Osteoblast (primary cell): ENCODE measurements at regions not wholly inside any gene's neighbourhood (a gene's known extent, or its start where the extent isn't known, plus 50 kb on each side); places are given as distances from the start of the nearest gene placed in this dataset.

Source experiments
- DNase-seq: peaks from one replicate; pipeline ENCODE4 v3.0.0; 2011; ENCODE audit warnings: low spot score, mixed read lengths; ENCODE audit not compliant: insufficient read length; ENCODE audit errors: missing footprints
- H2AFZ ChIP-seq: 2 replicates; pipeline ENCODE4 v1.6.0; 2011; ENCODE audit warnings: mild to moderate bottlenecking, low read length
- H3K27ac ChIP-seq: 2 replicates; pipeline ENCODE4 v1.5.1; 2011; ENCODE audit warnings: mild to moderate bottlenecking, low read depth, low read length, moderate library complexity
- H3K27me3 ChIP-seq: 2 replicates; pipeline ENCODE4 v1.6.0; 2012; ENCODE audit warnings: mild to moderate bottlenecking, control low read depth, inconsistent platforms, low read length, moderate library complexity; ENCODE audit not compliant: insufficient read depth
- H3K36me3 ChIP-seq: 2 replicates; pipeline ENCODE4 v1.5.1; 2011; ENCODE audit warnings: mild to moderate bottlenecking, low read length, control low read depth, moderate library complexity; ENCODE audit not compliant: insufficient read depth
- H3K4me1 ChIP-seq: 2 replicates; pipeline ENCODE4 v1.5.1; 2011; ENCODE audit warnings: mild to moderate bottlenecking, low read length, control low read depth, moderate library complexity; ENCODE audit not compliant: insufficient read depth
- H3K4me2 ChIP-seq: 2 replicates; pipeline ENCODE4 v1.6.0; 2011; ENCODE audit warnings: mild to moderate bottlenecking, low read length; ENCODE audit not compliant: insufficient read depth
- H3K4me3 ChIP-seq: fragments of 200-600 bp; sonication (generic); 3 replicates; pipeline ENCODE4 v1.5.1; 2012; ENCODE audit warnings: mild to moderate bottlenecking, low read length, inconsistent platforms; ENCODE audit not compliant: insufficient read depth
- H3K79me2 ChIP-seq: 2 replicates; pipeline ENCODE4 v1.6.0; 2012; ENCODE audit warnings: mild to moderate bottlenecking, low read length, control low read depth, inconsistent platforms; ENCODE audit not compliant: insufficient read depth
- H3K9me3 ChIP-seq: 2 replicates; pipeline ENCODE4 v1.5.1; 2011; ENCODE audit warnings: low read depth, low read length, control low read depth
- H4K20me1 ChIP-seq: 2 replicates; pipeline ENCODE4 v1.6.0; 2012; ENCODE audit warnings: mild to moderate bottlenecking, low read length, control low read depth; ENCODE audit not compliant: insufficient read depth
- CTCF ChIP-seq: IDR thresholded peaks from 2 replicates; pipeline ENCODE4 v1.5.1; 2011; ENCODE audit warnings: mild to moderate bottlenecking, low read depth, low read length, moderate library complexity; ENCODE audit errors: extremely low read depth

- no peaks in the 10 kb centered on the region for H3K36me3 ChIP-seq
- DNase-seq = peak; percentile 90
- peak overlapping the region; percentile 16 for H3K4me3 ChIP-seq
- peak overlapping the region; percentile 60 for H3K4me2 ChIP-seq
- peaks cover 17% of the 10 kb centered on the region for H3K4me1 ChIP-seq
- H3K27me3 ChIP-seq = no peaks in the 10 kb centered on the region
- H3K27ac ChIP-seq = peak overlapping the region; percentile 82
- H3K79me2 ChIP-seq = no peaks in the 10 kb centered on the region
- H4K20me1 ChIP-seq = no peaks in the 10 kb centered on the region
- H3K9me3 ChIP-seq = no peaks in the 10 kb centered on the region
- no peak for TF ChIP-seq CTCF
- peak overlapping the region; percentile 49 for H2AFZ ChIP-seq
Measured at GRCh38 chr9:88680041-88680440, 145.1 kb downstream of the NXNL2 start.

- Histone ChIP-seq H3K79me2 (no peaks in the 10 kb centered on the region), H3K4me2 (peak overlapping the region; percentile 60), H3K4me1 (peaks cover 17% of the 10 kb centered on the region), H3K9me3 (no peaks in the 10 kb centered on the region), H3K4me3 (peak overlapping the region; percentile 16), H3K27me3 (no peaks in the 10 kb centered on the region), H4K20me1 (no peaks in the 10 kb centered on the region), H3K36me3 (no peaks in the 10 kb centered on the region), H3K27ac (peak overlapping the region; percentile 82), H2AFZ (peak overlapping the region; percentile 49)
- peak; percentile 87 for DNase-seq
- no peak for TF ChIP-seq CTCF
Measured at GRCh38 chr9:88680505-88681160, 145.7 kb downstream of the NXNL2 start.

GRCh38 chr9:88681434-88681833, 146.5 kb downstream of the NXNL2 start:
- Histone ChIP-seq H4K20me1 (no peaks in the 10 kb centered on the region), H3K27ac (no peak overlapping the region), H3K9me3 (no peaks in the 10 kb centered on the region), H3K4me3 (no peak overlapping the region), H3K27me3 (no peaks in the 10 kb centered on the region), H2AFZ (no peak overlapping the region), H3K36me3 (no peaks in the 10 kb centered on the region), H3K79me2 (no peaks in the 10 kb centered on the region), H3K4me1 (peaks cover 17% of the 10 kb centered on the region), H3K4me2 (no peak overlapping the region)
- no peak for DNase-seq
- no peak for TF ChIP-seq CTCF

GRCh38 chr9:88682431-88682831, 147.5 kb downstream of the NXNL2 start:
- no peaks in the 10 kb centered on the region for H3K9me3 ChIP-seq
- no peak overlapping the region for H3K4me2 ChIP-seq
- no peak overlapping the region for H3K27ac ChIP-seq
- H3K79me2 ChIP-seq = no peaks in the 10 kb centered on the region
- no peak overlapping the region for H3K4me3 ChIP-seq
- peaks cover 17% of the 10 kb centered on the region for H3K4me1 ChIP-seq
- H4K20me1 ChIP-seq = no peaks in the 10 kb centered on the region
- TF ChIP-seq CTCF = no peak
- H2AFZ ChIP-seq = peak overlapping the region; percentile 66
- no peaks in the 10 kb centered on the region for H3K27me3 ChIP-seq
- DNase-seq = peak; percentile 67
- no peaks in the 10 kb centered on the region for H3K36me3 ChIP-seq
